ENCODE measurements at regions not wholly inside any gene's neighbourhood (a gene's known extent, or its start where the extent isn't known, plus 50 kb on each side); places are given as distances from the start of the nearest gene placed in this dataset.

DNA sequence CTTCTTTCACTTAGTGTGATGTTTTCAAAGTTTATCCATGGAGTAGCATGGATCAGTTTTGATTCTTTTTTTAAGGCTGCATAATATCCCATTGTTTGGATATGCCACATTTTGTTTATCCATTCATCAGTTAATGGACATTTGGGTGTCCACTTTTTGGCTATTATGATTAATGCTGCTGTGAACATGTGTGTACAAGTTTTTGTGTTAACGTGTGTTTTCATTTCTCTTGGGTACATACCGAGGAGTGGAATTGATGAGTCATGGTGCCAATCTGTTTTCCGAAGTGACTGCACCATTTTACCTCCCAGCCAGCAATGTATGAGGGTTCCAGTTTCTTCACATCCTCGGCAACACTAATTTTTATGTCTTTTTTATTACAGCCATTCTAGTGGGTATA, 78.4 kb upstream of the CCDC28A start:
- Histone ChIP-seq H3K23ac (ENCODE audit: insufficient read length) (no peak overlapping the region), H3K4me3 (ENCODE audit: extremely low read depth in 1 of 4, insufficient read depth in 2 of 4, low read depth in 3 of 4, low read length in 4 of 4) (no peak overlapping the region), H3K4ac (replicated peaks; ENCODE audit: insufficient read length, low read depth, low read length) (no peak overlapping the region), H3K14ac (ENCODE audit: insufficient read length) (no peak overlapping the region), H3K9ac (replicated peaks in 1 of 4; ENCODE audit: extremely low read depth in 1 of 4, low read depth in 3 of 4, low read length in 3 of 4) (no peak overlapping the region), H4K20me1 (replicated peaks in 1 of 2; ENCODE audit: control insufficient read depth in 1 of 2, insufficient read depth in 2 of 2, low read length in 2 of 2) (peaks cover under 1 to 2% of the 10 kb centered on the region in 2 experiments), H3K56ac (replicated peaks; ENCODE audit: insufficient read length, low read depth, low read length) (no peak overlapping the region), H2BK120ac (replicated peaks; ENCODE audit: low read depth, low read length) (no peak overlapping the region), H3K79me1 (ENCODE audit: low read depth, low read length) (no peaks in the 10 kb centered on the region), H3K27ac (ENCODE audit: low read depth, low read length) (no peak overlapping the region), H3K36me3 (ENCODE audit: control insufficient read depth in 2 of 4, insufficient read depth in 4 of 4, low read length in 3 of 4) (no peaks in the 10 kb centered on the region), H4K5ac (ENCODE audit: insufficient read length, low read depth, low read length) (no peak overlapping the region), H3K18ac (ENCODE audit: extremely low read depth, low read length) (no peak overlapping the region), H3K27me3 (replicated peaks in 1 of 4; ENCODE audit: control insufficient read depth in 3 of 4, extremely low read depth in 1 of 4, insufficient read depth in 3 of 4, low read length in 3 of 4) (peaks cover 0 to 3% (median 0%) of the 10 kb centered on the region in 4 experiments; a peak in 2 of 7 replicates), H2BK20ac (ENCODE audit: low read length) (no peak overlapping the region), H4K91ac (replicated peaks; ENCODE audit: insufficient read length, low read length) (no peak overlapping the region), H2BK15ac (ENCODE audit: low read length) (no peak overlapping the region), H4K8ac (ENCODE audit: extremely low read depth, insufficient read depth, low read length) (no peak overlapping the region), H3K23me2 (ENCODE audit: low read depth, low read length) (peaks cover 8% of the 10 kb centered on the region; the same call in 1 of the 2 replicates), H3K79me2 (ENCODE audit: control insufficient read depth in 1 of 2, insufficient read depth in 2 of 2, low read length in 2 of 2) (peaks cover 0 to 12% of the 10 kb centered on the region in 2 experiments; a peak in 3 of 4 replicates), H2AK5ac (ENCODE audit: low read depth, low read length) (no peak overlapping the region), H3K4me1 (replicated peaks in 1 of 4; ENCODE audit: control insufficient read depth in 3 of 4, insufficient read depth in 4 of 4, low read length in 3 of 4) (peaks cover 0 to 6% (median 2%) of the 10 kb centered on the region in 4 experiments; a peak in 4 of 7 replicates), H2BK5ac (ENCODE audit: low read depth, low read length) (no peak overlapping the region), H2BK12ac (ENCODE audit: low read depth, low read length) (no peak overlapping the region), H3K9me3 (ENCODE audit: insufficient read depth in 2 of 2, low read depth in 1 of 2, low read length in 1 of 2) (no peaks in the 10 kb centered on the region), H2AFZ (ENCODE audit: low read length) (no peak overlapping the region), H3K4me2 (ENCODE audit: insufficient read depth in 1 of 2, low read depth in 2 of 2, low read length in 2 of 2) (no peak overlapping the region)
- DNase-seq (ENCODE audit: low read depth in 1 of 2, low spot score in 2 of 2) = no peak
- CTCF ChIA-PET (ENCODE audit: partially characterized antibody) = interaction anchor here (1.4 to 1.6 kb wide), 2 partner anchors 10 to 69 kb away, joined by 4 read pairs; no protein-coding TSS in a partner anchor
- FAIRE-seq = no peak
- WGBS, 2 experiments (ENCODE audit: extremely low coverage in 1 of 2, insufficient coverage in 1 of 2, insufficient read length in 1 of 2, insufficient replicate concordance in 2 of 2, low coverage in 1 of 2, low lambda C conversion rate in 2 of 2, missing lambda C conversion rate in 1 of 2) = 86% methylated on average over 4 of the region's 4 CpGs; no CpG with 5 or more reads in 1 of the 2 experiments
- POLR2A ChIA-PET (ENCODE audit: partially characterized antibody) = no interaction called here
- TF ChIP-seq BACH1 (IDR thresholded peaks at IDR 0.05; ENCODE audit: low read length) (0 out of 2 replicates have a peak, but pooled peaks have one; percentile 24), RXRA (IDR thresholded peaks at IDR 0.05; ENCODE audit: insufficient read depth, low read depth, low read length) (no peak), MAFK (IDR thresholded peaks at IDR 0.05; ENCODE audit: low read depth, low read length) (0 out of 2 replicates have a peak, but pooled peaks have one; percentile 23)
